Muscle of leg (tissue), 3 donors: ENCODE measurements at regions not wholly inside any gene's neighbourhood (a gene's known extent, or its start where the extent isn't known, plus 50 kb on each side); places are given as distances from the start of the nearest gene placed in this dataset.
"Not testable (repeated sequence)": the region's sequence is repeated elsewhere in the genome, so short reads cannot be mapped to it uniquely, and the experiment has no call there.

Experiments used
- DNase-seq: peaks from one replicate; pipeline ENCODE4 v3.0.0; 2013
- H3K27ac ChIP-seq: one replicate; pipeline ENCODE4 v1.5.1; 2013; ENCODE audit warnings: mild to moderate bottlenecking, low read length, control low read depth
- H3K27me3 ChIP-seq: one replicate; pipeline ENCODE4 v1.6.1; 2013; ENCODE audit warnings: low read length; ENCODE audit not compliant: control insufficient read depth, insufficient read depth
- H3K36me3 ChIP-seq: one replicate; pipeline ENCODE4 v1.6.1; 2013; ENCODE audit warnings: low read length; ENCODE audit not compliant: control insufficient read depth, insufficient read depth
- H3K4me1 ChIP-seq: one replicate; pipeline ENCODE4 v1.6.1; 2013; ENCODE audit warnings: low read length; ENCODE audit not compliant: control insufficient read depth, insufficient read depth
- H3K4me3 ChIP-seq: one replicate; pipeline ENCODE4 v1.5.1; 2013; ENCODE audit warnings: low read length, control low read depth
- H3K9me3 ChIP-seq: replicated peaks from 2 replicates; pipeline ENCODE4 v1.6.1; 2013; ENCODE audit warnings: low read depth, low read length; ENCODE audit not compliant: control insufficient read depth
- WGBS: methylation state at CpG from one replicate; pipeline ENCODE4 v1.1.5; 2013; ENCODE audit warnings: missing lambda C conversion rate; ENCODE audit not compliant: insufficient coverage; 5-methylcytosine and 5-hydroxymethylcytosine counted together

DNA sequence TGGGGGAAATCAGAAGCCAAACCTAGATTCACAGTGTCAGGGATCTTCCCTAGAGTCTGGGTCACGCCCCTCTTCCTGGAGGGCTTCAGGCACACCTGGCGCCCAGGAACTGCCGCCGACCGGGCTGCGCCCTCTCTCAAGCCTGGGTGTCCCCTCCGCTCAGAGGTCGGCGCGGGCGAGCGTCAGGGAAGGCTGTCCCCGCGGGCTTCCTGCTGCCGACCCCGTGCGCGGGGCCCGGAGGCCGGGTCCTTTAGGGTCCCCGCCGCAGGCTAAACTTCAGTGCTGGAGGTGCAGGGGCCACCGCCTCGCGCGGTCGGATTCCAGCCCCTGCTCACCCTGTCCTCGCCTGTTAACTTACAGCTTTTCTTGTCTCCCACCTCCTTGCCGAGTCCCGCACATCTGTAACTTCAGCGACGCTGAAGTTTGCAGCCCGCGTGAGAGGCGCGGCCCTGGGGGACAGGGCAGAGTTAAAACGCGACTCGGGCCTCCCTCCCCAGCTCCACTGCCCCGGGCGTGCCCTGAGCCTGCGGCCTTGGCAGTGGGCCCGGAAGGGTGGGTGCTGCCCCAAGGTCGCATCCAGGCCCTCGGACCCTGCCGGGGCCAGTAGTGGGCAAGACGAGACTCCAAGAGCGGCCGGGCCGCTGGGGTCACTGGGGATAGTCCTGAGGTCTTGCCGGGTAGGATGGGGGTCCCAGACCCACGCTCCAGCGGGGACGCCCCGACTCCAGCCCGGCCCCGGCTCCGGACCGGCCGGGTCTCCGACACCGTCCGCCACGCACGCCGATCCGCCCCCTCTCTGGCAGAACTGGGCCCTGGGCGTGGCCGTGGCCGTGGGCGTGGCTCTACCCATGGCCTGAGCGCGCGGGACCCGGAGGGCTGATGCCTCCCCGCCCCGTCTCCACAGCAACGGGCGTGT is 95.6 kb upstream of the ZNF98 start:
- H3K27me3 ChIP-seq = no peaks in the 10 kb centered on the region
- H3K4me1 ChIP-seq = no peaks in the 10 kb centered on the region
- no peak overlapping the region for H3K27ac ChIP-seq
- peaks cover 43% of the 10 kb centered on the region for H3K9me3 ChIP-seq
- no peaks in the 10 kb centered on the region for H3K36me3 ChIP-seq
- H3K4me3 ChIP-seq = no peak overlapping the region
- WGBS = 75% methylated on average over 77 of the region's 79 CpGs
- no peak for DNase-seq

DNA sequence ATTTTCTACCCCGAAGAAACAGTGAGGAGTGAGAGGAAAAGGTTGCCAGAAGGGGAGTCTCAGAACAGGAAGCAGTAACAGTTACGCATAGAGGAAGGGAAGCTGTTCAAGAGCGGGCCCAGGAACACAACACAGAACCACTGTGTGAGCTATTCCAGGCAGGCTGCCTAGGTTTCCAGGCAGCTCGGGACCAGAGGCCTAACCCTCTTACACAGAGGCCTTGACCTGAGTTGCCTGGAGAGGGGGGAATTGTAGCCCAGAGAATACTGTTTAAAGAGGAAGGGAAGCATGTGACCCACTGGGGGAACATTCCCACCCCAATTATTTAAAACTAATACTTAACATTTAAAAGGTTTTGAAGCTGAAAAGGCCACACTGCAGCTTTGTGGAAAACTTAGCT is 93.3 kb upstream of the ZNF98 start:
- Histone ChIP-seq H3K4me3 (no peak overlapping the region), H3K27ac (no peak overlapping the region), H3K36me3 (no peaks in the 10 kb centered on the region), H3K9me3 (peaks cover 60% of the 10 kb centered on the region), H3K4me1 (no peaks in the 10 kb centered on the region), H3K27me3 (no peaks in the 10 kb centered on the region)
- DNase-seq = no peak
- 86% methylated on average over 2 of the region's 4 CpGs for WGBS

DNA sequence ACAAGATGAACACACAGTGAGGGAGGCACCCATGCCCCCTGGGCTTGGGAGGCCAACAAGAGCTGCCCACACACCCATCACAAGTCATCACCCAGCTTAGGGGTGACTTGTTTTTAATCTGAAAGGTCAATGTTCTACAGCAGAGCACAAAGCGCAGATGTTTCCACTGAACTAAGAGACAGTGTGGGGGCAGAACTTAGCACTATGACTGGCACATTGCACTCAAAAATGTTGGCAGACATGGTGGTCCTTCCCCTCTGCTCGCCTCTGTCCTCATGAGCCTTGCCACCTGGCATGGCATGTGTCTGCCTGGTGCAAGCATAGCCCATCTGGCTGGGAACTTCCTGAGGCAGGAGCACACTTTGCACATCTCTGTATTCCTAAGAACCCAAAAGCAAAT is 81.4 kb upstream of the ZNF98 start:
- no peak for DNase-seq
- no peaks in the 10 kb centered on the region for H3K27me3 ChIP-seq
- H3K4me3 ChIP-seq = no peak overlapping the region
- H3K27ac ChIP-seq = no peak overlapping the region
- H3K36me3 ChIP-seq = no peaks in the 10 kb centered on the region
- no peaks in the 10 kb centered on the region for H3K4me1 ChIP-seq
- WGBS = 69% methylated on average over 2 of the region's 2 CpGs
- H3K9me3 ChIP-seq = peaks cover 45% of the 10 kb centered on the region

DNA sequence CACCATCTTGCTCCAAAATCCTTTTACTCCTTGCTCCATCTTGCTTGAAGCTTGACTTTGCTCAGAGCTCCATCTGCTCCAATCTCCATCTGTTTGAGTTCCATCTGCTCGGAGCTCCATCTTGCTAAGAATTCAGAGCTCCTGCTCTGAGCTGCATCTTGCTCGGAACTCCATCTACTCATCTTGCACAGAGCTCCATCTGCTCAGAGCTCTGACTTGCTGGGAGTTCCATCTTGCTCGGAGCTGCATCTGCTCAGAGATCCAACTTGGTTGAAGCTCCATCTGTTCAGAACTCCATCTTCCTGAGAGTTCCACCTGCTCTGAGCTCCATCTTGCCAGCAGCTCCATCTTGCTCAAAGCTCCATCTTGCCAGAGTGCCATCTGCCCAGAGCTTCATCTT is 80.6 kb upstream of the ZNF98 start:
- no peaks in the 10 kb centered on the region for H3K36me3 ChIP-seq
- no peak for DNase-seq
- H3K27me3 ChIP-seq = no peaks in the 10 kb centered on the region
- peaks cover 47% of the 10 kb centered on the region for H3K9me3 ChIP-seq
- 62% methylated on average over 3 of the region's 3 CpGs for WGBS
- no peaks in the 10 kb centered on the region for H3K4me1 ChIP-seq
- no peak overlapping the region for H3K4me3 ChIP-seq
- H3K27ac ChIP-seq = no peak overlapping the region

DNA sequence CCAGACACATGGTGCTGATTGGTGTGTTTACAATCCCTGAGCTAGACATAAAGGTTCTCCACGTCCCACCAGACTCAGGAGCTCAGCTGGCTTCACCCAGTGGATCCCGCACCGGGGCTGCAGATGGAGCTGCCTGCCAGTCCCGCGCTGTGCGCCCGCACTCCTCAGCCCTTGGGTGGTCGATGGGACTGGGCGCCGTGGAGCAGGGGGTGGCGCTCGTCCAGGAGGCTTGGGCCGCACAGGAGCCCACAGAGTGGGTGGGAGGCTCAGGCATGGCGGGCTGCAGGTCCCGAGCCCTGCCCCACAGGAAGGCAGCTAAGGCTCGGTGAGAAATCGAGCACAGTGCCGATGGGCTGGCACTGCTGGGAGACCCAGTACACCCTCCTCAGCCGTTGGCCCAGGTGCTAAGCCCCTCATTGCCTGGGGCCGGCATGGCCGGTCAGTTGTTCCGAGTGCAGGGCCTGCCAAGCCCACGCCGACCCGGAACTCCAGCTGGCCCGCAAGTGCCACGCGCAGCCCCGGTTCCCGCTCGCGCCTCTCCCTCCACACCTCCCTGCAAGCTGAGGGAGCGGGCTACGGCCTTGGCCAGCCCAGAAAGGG is 76.8 kb upstream of the ZNF98 start:
- not testable (repeated sequence) for DNase-seq, H3K36me3 ChIP-seq, H3K27ac ChIP-seq, H3K27me3 ChIP-seq, H3K4me1 ChIP-seq, H3K4me3 ChIP-seq
- WGBS = 93% methylated on average over 24 of the region's 34 CpGs
- H3K9me3 ChIP-seq = peaks cover 43% of the 10 kb centered on the region

DNA sequence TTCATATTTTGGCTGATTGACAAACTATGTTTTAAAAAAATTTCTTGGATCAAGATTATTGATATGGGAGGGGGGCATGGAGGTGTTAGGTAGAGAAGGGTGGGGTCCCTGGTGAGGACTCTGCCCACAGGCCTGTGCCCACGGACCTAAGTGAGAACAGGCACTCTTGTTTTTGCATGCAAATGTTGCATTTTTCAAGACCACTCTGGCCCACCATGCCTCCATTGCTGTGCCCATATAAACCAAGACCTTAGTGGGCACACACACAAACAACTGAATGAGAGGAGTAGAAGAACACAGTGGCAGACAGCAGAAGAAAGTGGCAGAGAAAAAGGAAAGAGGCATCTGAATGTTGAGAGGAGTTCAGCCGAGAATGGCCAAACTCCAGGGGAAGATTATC is 69.6 kb upstream of the ZNF98 start:
- Histone ChIP-seq H3K27me3 (no peaks in the 10 kb centered on the region), H3K27ac (no peak overlapping the region), H3K9me3 (peaks cover 55% of the 10 kb centered on the region), H3K4me1 (no peaks in the 10 kb centered on the region), H3K4me3 (no peak overlapping the region), H3K36me3 (no peaks in the 10 kb centered on the region)
- 40% methylated on average over 1 of the region's 2 CpGs for WGBS
- no peak for DNase-seq

DNA sequence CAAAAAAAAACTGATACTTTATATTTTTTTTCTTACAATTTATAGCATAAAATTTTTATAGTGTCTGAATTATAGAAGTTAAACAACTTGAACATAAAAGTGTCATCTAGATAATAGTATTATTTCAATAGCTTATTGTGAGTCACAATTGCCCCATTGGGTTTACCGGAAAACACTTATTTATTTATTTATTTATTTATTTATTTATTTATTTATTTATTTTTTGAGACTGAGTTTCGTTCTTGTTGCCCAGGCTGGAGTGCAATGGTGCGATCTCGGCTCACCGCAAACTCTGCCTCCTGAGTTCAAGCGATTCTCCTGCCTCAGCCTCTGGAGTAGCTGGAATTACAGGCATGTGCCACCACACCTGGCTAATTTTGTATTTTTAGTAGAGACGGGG is 61.4 kb upstream of the ZNF98 start:
- not testable (repeated sequence) for DNase-seq, H3K27ac ChIP-seq, H3K27me3 ChIP-seq, H3K4me3 ChIP-seq, H3K36me3 ChIP-seq, H3K4me1 ChIP-seq
- peaks cover 33% of the 10 kb centered on the region for H3K9me3 ChIP-seq
- WGBS = 97% methylated on average over 5 of the region's 7 CpGs

DNA sequence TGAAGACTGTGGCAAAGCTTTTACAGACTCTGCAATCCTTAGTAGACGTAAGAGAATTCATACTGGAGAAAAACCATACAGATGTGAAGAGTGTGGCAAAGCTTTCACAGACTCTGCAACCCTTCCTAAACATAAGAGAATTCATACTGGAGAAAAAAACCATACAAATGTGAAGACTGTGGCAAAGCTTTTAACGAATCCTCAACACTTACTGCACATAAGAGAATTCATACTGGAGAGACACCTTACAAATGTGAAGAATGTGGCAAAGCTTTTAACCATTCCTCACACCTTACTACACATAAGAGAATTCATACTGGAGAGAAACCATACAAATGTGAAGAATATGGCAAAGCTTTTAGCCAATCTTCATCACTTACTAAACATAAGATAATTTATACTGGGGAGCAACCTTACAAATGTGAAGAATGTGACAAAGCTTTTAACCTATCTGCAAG is 50.1 kb upstream of the ZNF98 start:
- H3K4me3 ChIP-seq = no peak overlapping the region
- WGBS = no CpG with 5 or more reads among the region's 2 CpGs
- H3K27ac ChIP-seq = no peak overlapping the region
- peaks cover 36% of the 10 kb centered on the region for H3K9me3 ChIP-seq
- H3K36me3 ChIP-seq = no peaks in the 10 kb centered on the region
- H3K4me1 ChIP-seq = no peaks in the 10 kb centered on the region
- no peaks in the 10 kb centered on the region for H3K27me3 ChIP-seq
- no peak for DNase-seq
